ENCODE measurements at regions not wholly inside any gene's neighbourhood (a gene's known extent, or its start where the extent isn't known, plus 50 kb on each side); places are given as distances from the start of the nearest gene placed in this dataset.
"Not testable (repeated sequence)": the region's sequence is repeated elsewhere in the genome, so short reads cannot be mapped to it uniquely, and the experiment has no call there.

DNA sequence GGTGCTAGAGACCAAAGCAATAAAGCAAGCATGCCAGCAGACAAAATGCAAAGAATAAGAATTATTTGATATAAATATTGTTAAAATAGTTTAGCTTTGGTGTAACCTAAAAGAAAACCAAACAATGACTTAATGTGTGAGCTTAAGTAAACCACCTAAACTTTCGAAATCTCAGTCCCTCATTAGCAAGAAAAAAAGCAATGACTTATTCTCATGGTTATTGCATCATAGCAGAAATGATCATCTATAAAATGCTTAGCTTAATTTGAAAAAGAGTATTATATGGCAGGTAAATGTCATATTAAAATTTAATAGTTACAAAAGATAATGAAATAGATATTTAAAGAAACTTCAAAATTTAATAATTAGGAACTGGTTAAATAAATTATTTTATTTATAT lies 1395.7 kb upstream of the EYS start:
- Histone ChIP-seq H3K9me3 (no peaks in the 10 kb centered on the region), H3K27ac (no peak overlapping the region), H3K4me1 (no peaks in the 10 kb centered on the region), H3K27me3 (no peaks in the 10 kb centered on the region), H3K36me3 (no peaks in the 10 kb centered on the region), H3K4me3 (no peak overlapping the region)
- intact Hi-C loops (cut with DNase I): no loop called here
- 28 to 29% methylated on average over 1 of the region's 1 CpG for WGBS, 2 donors
- TF ChIP-seq, protein P1, sequence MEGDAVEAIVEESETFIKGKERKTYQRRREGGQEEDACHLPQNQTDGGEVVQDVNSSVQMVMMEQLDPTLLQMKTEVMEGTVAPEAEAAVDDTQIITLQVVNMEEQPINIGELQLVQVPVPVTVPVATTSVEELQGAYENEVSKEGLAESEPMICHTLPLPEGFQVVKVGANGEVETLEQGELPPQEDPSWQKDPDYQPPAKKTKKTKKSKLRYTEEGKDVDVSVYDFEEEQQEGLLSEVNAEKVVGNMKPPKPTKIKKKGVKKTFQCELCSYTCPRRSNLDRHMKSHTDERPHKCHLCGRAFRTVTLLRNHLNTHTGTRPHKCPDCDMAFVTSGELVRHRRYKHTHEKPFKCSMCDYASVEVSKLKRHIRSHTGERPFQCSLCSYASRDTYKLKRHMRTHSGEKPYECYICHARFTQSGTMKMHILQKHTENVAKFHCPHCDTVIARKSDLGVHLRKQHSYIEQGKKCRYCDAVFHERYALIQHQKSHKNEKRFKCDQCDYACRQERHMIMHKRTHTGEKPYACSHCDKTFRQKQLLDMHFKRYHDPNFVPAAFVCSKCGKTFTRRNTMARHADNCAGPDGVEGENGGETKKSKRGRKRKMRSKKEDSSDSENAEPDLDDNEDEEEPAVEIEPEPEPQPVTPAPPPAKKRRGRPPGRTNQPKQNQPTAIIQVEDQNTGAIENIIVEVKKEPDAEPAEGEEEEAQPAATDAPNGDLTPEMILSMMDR (IDR thresholded peaks at IDR 0.05): no peak
- ATAC-seq: no peak
- peak; percentile 70 for FAIRE-seq
- no peak for DNase-seq

DNA sequence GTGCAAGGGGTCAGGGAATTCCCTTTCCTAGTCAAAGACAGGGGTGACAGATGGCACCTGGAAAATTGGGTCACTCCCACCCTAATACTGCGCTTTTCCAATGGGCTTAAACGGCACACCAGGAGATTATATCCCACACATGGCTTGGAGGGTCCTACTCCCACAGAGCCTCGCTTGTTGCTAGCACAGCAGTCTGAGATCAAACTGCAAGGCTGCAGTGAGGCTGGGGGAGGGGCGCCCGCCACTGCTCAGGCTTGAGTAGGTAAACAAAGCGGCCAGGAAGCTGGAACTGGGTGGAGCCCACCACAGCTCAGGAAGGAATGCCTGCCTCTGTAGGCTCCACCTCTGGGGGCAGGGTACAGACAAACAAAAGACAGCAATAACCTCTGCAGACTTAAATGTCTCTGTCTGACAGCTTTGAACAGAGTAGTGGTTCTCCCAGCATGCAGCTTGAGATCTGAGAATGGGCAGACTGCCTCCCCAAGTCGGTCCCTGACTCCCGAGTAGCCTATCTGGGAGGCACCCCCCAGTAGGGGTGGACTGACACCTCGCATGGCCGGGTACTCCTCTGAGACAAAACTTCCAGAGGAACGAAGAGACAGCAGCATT lies 1388.7 kb upstream of the EYS start:
- FAIRE-seq; H3K36me3 ChIP-seq; ATAC-seq; H3K9me3 ChIP-seq; H3K4me1 ChIP-seq; intact Hi-C loops (cut with DNase I); H3K27ac ChIP-seq; H3K27me3 ChIP-seq; H3K4me3 ChIP-seq: not testable (repeated sequence)
- 56 to 74% methylated on average over 10 to 11 of the region's 11 CpGs for WGBS, 2 donors
- DNase-seq: peak in 1 of 6 donors; percentile 24

DNA sequence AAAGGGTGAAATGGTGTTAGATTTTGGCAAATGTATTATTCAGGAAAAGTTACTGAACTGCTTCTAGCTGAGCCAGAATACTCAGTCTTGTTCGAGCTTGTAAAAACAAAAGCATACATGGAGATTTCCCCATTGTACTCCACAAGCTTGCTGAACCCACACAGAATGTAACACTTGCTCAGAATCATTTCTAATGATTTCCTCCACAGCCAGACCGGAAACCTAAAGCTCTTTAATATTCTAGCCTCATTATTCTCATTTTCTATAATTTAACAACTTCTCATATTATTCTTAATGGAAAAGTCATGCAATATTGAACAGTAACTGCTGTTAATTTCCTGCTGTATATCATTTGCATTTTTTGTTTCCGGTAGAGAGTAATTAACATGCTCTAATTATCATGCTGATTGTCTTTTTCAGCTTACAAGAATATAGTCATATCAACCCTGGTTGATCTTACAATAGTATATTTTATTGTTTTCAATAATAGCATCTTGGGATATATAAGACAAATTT lies 1387.5 kb upstream of the EYS start:
- TF ChIP-seq, protein P1 (IDR thresholded peaks at IDR 0.05): no peak

DNA sequence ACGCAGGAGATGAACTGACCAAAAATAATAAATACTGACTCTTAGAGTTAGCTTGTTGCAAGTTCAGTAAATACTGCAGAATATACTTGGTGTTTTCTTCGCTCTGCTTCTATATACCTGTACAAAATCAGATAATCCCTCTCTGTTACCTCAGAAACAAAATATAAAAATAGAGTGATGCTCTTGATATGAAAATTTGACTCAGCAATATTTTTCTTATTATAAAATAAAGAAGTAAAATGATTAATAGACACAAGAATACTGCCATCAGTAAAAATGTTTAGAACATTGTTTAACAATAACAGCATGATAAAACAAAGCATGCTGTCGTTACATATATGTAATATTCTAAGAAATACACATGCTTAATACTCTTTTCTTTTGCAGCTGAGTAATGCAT lies 1366.9 kb upstream of the EYS start:
- Histone ChIP-seq H3K27me3 (no peaks in the 10 kb centered on the region), H3K27ac (no peak overlapping the region), H3K36me3 (no peaks in the 10 kb centered on the region), H3K4me1 (no peaks in the 10 kb centered on the region), H3K9me3 (no peaks in the 10 kb centered on the region), H3K4me3 (no peak overlapping the region)
- DNase-seq (no peak), FAIRE-seq (no peak), ATAC-seq (no peak)
- intact Hi-C loops (cut with DNase I): no loop called here
- TF ChIP-seq, protein P1 (IDR thresholded peaks at IDR 0.05): no peak
- WGBS, 2 donors: 47 to 55% methylated on average over 3 of the region's 3 CpGs

More for the DNA sequence above, 1387.5 kb upstream of the EYS start:
- Histone ChIP-seq H3K4me3 (no peak overlapping the region), H3K27ac (no peak overlapping the region), H3K4me1 (no peaks in the 10 kb centered on the region), H3K36me3 (no peaks in the 10 kb centered on the region), H3K27me3 (no peaks in the 10 kb centered on the region), H3K9me3 (no peaks in the 10 kb centered on the region)
- DNase-seq (no peak), FAIRE-seq (no peak), ATAC-seq (no peak)
- intact Hi-C loops (cut with DNase I): no loop called here
- WGBS, 2 donors: 35 to 62% methylated on average over 3 of the region's 3 CpGs

DNA sequence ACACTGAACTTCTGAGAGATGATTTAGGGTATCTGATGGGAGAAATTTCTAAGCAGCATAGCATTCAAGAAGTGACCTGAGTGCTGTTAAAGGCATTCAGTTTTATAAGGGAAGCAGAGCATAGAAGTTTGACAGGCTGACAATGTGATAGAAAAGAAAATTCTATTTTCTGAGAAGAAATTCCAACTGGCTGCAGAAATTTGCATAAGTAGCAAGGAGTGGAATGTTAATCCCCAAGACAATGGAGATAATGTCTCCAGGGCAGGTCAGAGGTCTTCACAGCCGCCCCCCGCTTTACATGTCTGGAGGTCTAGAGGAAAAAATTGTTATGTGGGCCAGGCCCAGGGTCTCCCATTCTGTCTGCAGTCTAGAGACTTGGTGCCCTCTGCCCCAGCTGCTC lies 1361.8 kb upstream of the EYS start:
- DNase-seq: no peak
- Histone ChIP-seq H3K9me3 (no peaks in the 10 kb centered on the region), H3K27ac (no peak overlapping the region), H3K36me3 (no peaks in the 10 kb centered on the region), H3K27me3 (no peaks in the 10 kb centered on the region), H3K4me1 (no peaks in the 10 kb centered on the region), H3K4me3 (no peak overlapping the region)
- no peak for FAIRE-seq
- TF ChIP-seq, protein P1 (IDR thresholded peaks at IDR 0.05): no peak
- 63 to 91% methylated on average over 2 of the region's 2 CpGs for WGBS, 2 donors
- intact Hi-C loops (cut with DNase I): no loop called here
- no peak for ATAC-seq

Measured in pancreas (tissue), 10 donors.